GM12878 (cell line): ENCODE measurements at regions not wholly inside any gene's neighbourhood (a gene's known extent, or its start where the extent isn't known, plus 50 kb on each side); places are given as distances from the start of the nearest gene placed in this dataset.

ENCODE experiments used
- CHD1 ChIP-seq: IDR thresholded peaks from 2 replicates; pipeline ENCODE4 v1.6.1; 2012; ENCODE audit warnings: low read depth, low read length, improper control_type of control experiment
- CHD4 ChIP-seq: fragments of 200-600 bp; sonication (generic); IDR thresholded peaks from 2 replicates; pipeline ENCODE4 v1.6.1; 2016; ENCODE audit warnings: mild to moderate bottlenecking
- CTCF ChIP-seq, 3 experiments: IDR thresholded peaks in 2 of 3; conservative IDR thresholded peaks in 1 of 3; 2 replicates each; pipeline ENCODE4 v1.5.1; 2011; ENCODE audit warnings: low read depth in 3 of 3, low read length in 3 of 3, mild to moderate bottlenecking in 3 of 3, control low read depth in 2 of 3, moderate library complexity in 2 of 3, inconsistent platforms in 1 of 3, mixed read lengths in 1 of 3; ENCODE audit not compliant: control insufficient read depth in 2 of 3, insufficient read depth in 1 of 3; ENCODE audit errors: extremely low read depth in 1 of 3
- ETV6 ChIP-seq, 2 experiments: fragments of 450-650 bp in 1 of 2; IDR thresholded peaks in 1 of 2; conservative IDR thresholded peaks in 1 of 2; 2 replicates each; pipeline ENCODE4 v1.6.1; 2014; ENCODE audit warnings: antibody characterized with exemption in 1 of 2, borderline replicate concordance in 1 of 2, low read depth in 1 of 2, mild to moderate bottlenecking in 1 of 2, moderate library complexity in 1 of 2
- JUND ChIP-seq: IDR thresholded peaks from 2 replicates; pipeline ENCODE4 v1.6.1; 2012; ENCODE audit warnings: low read depth, mild to moderate bottlenecking, low read length, improper control_type of control experiment, moderate library complexity
- MEF2B ChIP-seq: fragments of 450-650 bp; IDR thresholded peaks from 2 replicates; pipeline ENCODE4 v1.6.1; 2018; ENCODE audit warnings: mild to moderate bottlenecking, moderate library complexity; ENCODE audit not compliant: partially characterized antibody, poor library complexity, severe bottlenecking
- MXI1 ChIP-seq: fragments of 150-350 bp; IDR thresholded peaks from 2 replicates; pipeline ENCODE4 v1.6.1; 2011; ENCODE audit warnings: low read depth, mild to moderate bottlenecking, inconsistent platforms, low read length, improper control_type of control experiment
- MYC ChIP-seq: IDR thresholded peaks from 2 replicates; pipeline ENCODE4 v1.6.1; 2011; ENCODE audit warnings: mild to moderate bottlenecking, low read length, moderate library complexity, inconsistent platforms; ENCODE audit not compliant: insufficient read depth, insufficient replicate concordance, insufficient read length, severe bottlenecking
- NBN ChIP-seq: fragments of 450-650 bp; IDR thresholded peaks from 2 replicates; pipeline ENCODE4 v1.6.1; 2016
- PRDM15 ChIP-seq: fragments of 450-650 bp; formaldehyde crosslinking; IDR thresholded peaks from 2 replicates; pipeline ENCODE4 v1.4.0; 2020; ENCODE audit warnings: mild to moderate bottlenecking, moderate library complexity
- RAD51 ChIP-seq: fragments of 450-650 bp; IDR thresholded peaks from 2 replicates; pipeline ENCODE4 v1.6.1; 2016; ENCODE audit warnings: moderate library complexity, mild to moderate bottlenecking, inconsistent platforms
- RUNX3 ChIP-seq: IDR thresholded peaks from 2 replicates; pipeline ENCODE4 v1.6.1; 2012; ENCODE audit warnings: low read length, inconsistent platforms
- WRNIP1 ChIP-seq: IDR thresholded peaks from 2 replicates; pipeline ENCODE4 v1.6.1; 2011; ENCODE audit warnings: low read depth, low read length, improper control_type of control experiment, borderline replicate concordance
- ZZZ3 ChIP-seq: IDR thresholded peaks from 2 replicates; pipeline ENCODE4 v1.6.1; 2011; ENCODE audit warnings: low read depth; ENCODE audit not compliant: control insufficient read depth, insufficient read length

- TF ChIP-seq RAD51 (no peak), MYC (no peak), ZZZ3 (no peak), MXI1 (no peak), CTCF (IDR thresholded peaks at IDR 0.05 in 2 of 3, conservative IDR thresholded peaks at IDR 0.05 in 1 of 3; ENCODE audit: control insufficient read depth in 2 of 3, extremely low read depth in 1 of 3, insufficient read depth in 1 of 3, low read depth in 3 of 3, low read length in 3 of 3) (no peak), WRNIP1 (no peak), JUND (no peak), PRDM15 (CRISPR knock-in tag) (no peak), NBN (no peak), CHD1 (no peak), CHD4 (no peak), ETV6 (conservative IDR thresholded peaks at IDR 0.05 in 1 of 2, IDR thresholded peaks at IDR 0.05 in 1 of 2; ENCODE audit: borderline replicate concordance in 1 of 2, low read depth in 1 of 2) (no peak), RUNX3 (no peak), MEF2B (no peak)
Measured at GRCh38 chr6:54690596-54690995, 156.0 kb upstream of the FAM83B start (continued).
